GM18519 (cell line): ENCODE measurements at regions not wholly inside any gene's neighbourhood (a gene's known extent, or its start where the extent isn't known, plus 50 kb on each side); places are given as distances from the start of the nearest gene placed in this dataset.
"Not testable (repeated sequence)": the region's sequence is repeated elsewhere in the genome, so short reads cannot be mapped to it uniquely, and the experiment has no call there.

Experiments used
- ATAC-seq: cut with Tn5 transposase; IDR thresholded peaks from one replicate; pipeline ENCODE4 v1.9.1; 2021; ENCODE audit warnings: mild to moderate bottlenecking, moderate library complexity; ENCODE audit not compliant: unreplicated experiment, low FRiP score

GRCh38 chr6:115814907-115815306 lies 245.8 kb downstream of the FRK start:
- no peak for ATAC-seq

GRCh38 chr6:115811541-115811940 lies 249.2 kb downstream of the FRK start:
- no peak for ATAC-seq

- no peak for ATAC-seq
These were observed 262.5 kb downstream of the FRK start for GRCh38 chr6:115798229-115798628.

- no peak for ATAC-seq
These were observed 263.9 kb downstream of the FRK start for GRCh38 chr6:115796829-115797228.

GRCh38 chr6:115796061-115796460 lies 264.6 kb downstream of the FRK start:
- no peak for ATAC-seq

GRCh38 chr6:115783402-115784061 lies 277.2 kb downstream of the FRK start:
- ATAC-seq, result no peak

- no peak for ATAC-seq
These were observed 278.1 kb downstream of the FRK start for GRCh38 chr6:115782612-115783011.

- no peak for ATAC-seq
These were observed 286.9 kb downstream of the FRK start for GRCh38 chr6:115773741-115774140.

GRCh38 chr6:115770851-115771250 lies 289.8 kb downstream of the FRK start:
- ATAC-seq, result no peak

GRCh38 chr6:115768500-115768899 lies 292.2 kb downstream of the FRK start:
- ATAC-seq, result no peak

- no peak for ATAC-seq
These were observed 292.8 kb downstream of the FRK start for GRCh38 chr6:115767931-115768330.

GRCh38 chr6:115766745-115767462 lies 293.8 kb downstream of the FRK start:
- no peak for ATAC-seq

GRCh38 chr6:115765966-115766365 lies 294.7 kb downstream of the FRK start:
- ATAC-seq, result no peak

GRCh38 chr6:115759051-115759450 lies 301.6 kb downstream of the FRK start:
- no peak for ATAC-seq

- ATAC-seq, result no peak
These were observed 307.2 kb downstream of the FRK start for GRCh38 chr6:115753446-115753845.

GRCh38 chr6:115750946-115751345 lies 309.7 kb downstream of the FRK start:
- no peak for ATAC-seq

GRCh38 chr6:115750292-115750691 lies 310.4 kb downstream of the FRK start:
- no peak for ATAC-seq

- no peak for ATAC-seq
These were observed 313.0 kb downstream of the FRK start for GRCh38 chr6:115747719-115748118.

GRCh38 chr6:115746583-115746982 lies 314.1 kb downstream of the FRK start:
- ATAC-seq, result not testable (repeated sequence)

GRCh38 chr6:115740907-115741306 lies 319.8 kb downstream of the FRK start:
- no peak for ATAC-seq

- ATAC-seq, result no peak
These were observed 325.1 kb downstream of the FRK start for GRCh38 chr6:115735610-115736009.

GRCh38 chr6:115733426-115733825 lies 327.3 kb downstream of the FRK start:
- ATAC-seq, result no peak
